NT2/D1 (cell line): ENCODE measurements at regions not wholly inside any gene's neighbourhood (a gene's known extent, or its start where the extent isn't known, plus 50 kb on each side); places are given as distances from the start of the nearest gene placed in this dataset.

Experiments used
- DNase-seq: peaks from one replicate; pipeline ENCODE4 v3.0.0-alpha.2; 2011; ENCODE audit warnings: low read depth, low spot score
- H3K27me3 ChIP-seq: 2 replicates; pipeline ENCODE4 v1.6.0; 2011; ENCODE audit warnings: mild to moderate bottlenecking; ENCODE audit not compliant: insufficient read length, insufficient read depth
- H3K36me3 ChIP-seq: 2 replicates; pipeline ENCODE4 v1.6.1; 2011; ENCODE audit warnings: mild to moderate bottlenecking, low read length, mixed read lengths; ENCODE audit not compliant: insufficient read depth, insufficient read length
- H3K4me1 ChIP-seq: 2 replicates; pipeline ENCODE4 v1.5.1; 2011; ENCODE audit not compliant: insufficient read depth, insufficient read length
- H3K4me3 ChIP-seq: 2 replicates; pipeline ENCODE4 v1.5.1; 2011; ENCODE audit warnings: low read depth; ENCODE audit not compliant: insufficient read length
- H3K9ac ChIP-seq: 2 replicates; pipeline ENCODE4 v1.6.0; 2011; ENCODE audit warnings: low read depth; ENCODE audit not compliant: insufficient read length
- H3K9me3 ChIP-seq: 2 replicates; pipeline ENCODE4 v1.5.1; 2011; ENCODE audit warnings: mild to moderate bottlenecking, low read length; ENCODE audit not compliant: insufficient read depth
- SUZ12 ChIP-seq: IDR thresholded peaks from 2 replicates; pipeline ENCODE4 v1.6.1; 2011; ENCODE audit not compliant: insufficient read length, insufficient read depth; ENCODE audit errors: extremely low read depth
- YY1 ChIP-seq: IDR thresholded peaks from 2 replicates; pipeline ENCODE4 v1.6.1; 2011; ENCODE audit not compliant: insufficient read length, insufficient read depth
- ZNF274 ChIP-seq: IDR thresholded peaks from 2 replicates; pipeline ENCODE4 v1.6.1; 2011; ENCODE audit warnings: mild to moderate bottlenecking, low read depth, low read length

DNA sequence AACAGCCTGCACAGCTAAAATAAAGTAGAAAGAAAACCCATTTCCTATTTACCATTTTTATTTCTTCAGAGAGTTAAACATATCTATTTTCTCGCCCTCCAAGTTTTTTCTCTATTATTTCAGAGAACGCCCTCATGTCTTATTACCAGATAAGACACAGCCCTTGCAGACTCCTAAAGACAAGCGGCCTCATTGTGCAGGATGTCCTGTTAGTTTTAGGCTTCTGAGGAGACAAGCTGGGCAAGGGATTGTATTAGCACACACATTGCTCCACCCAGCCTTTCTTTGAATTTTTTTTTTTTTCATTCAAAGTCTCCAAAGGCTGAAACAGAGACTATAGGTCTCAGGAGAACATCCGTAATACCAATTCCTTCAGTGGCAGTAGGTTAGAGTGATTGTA, 101.8 kb upstream of the UBL3 start:
- Histone ChIP-seq H3K27me3 (no peaks in the 10 kb centered on the region), H3K4me1 (peaks cover 2% of the 10 kb centered on the region), H3K9ac (no peak overlapping the region), H3K4me3 (no peak overlapping the region), H3K36me3 (no peaks in the 10 kb centered on the region), H3K9me3 (no peaks in the 10 kb centered on the region)
- no peak for TF ChIP-seq YY1
- TF ChIP-seq SUZ12 = no peak
- TF ChIP-seq ZNF274 = no peak
- DNase-seq = no peak

GRCh38 chr13:29948791-29949190, 98.4 kb upstream of the UBL3 start:
- no peaks in the 10 kb centered on the region for H3K4me1 ChIP-seq
- no peak for DNase-seq
- no peaks in the 10 kb centered on the region for H3K36me3 ChIP-seq
- no peak overlapping the region for H3K4me3 ChIP-seq
- no peaks in the 10 kb centered on the region for H3K9me3 ChIP-seq
- no peaks in the 10 kb centered on the region for H3K27me3 ChIP-seq
- no peak overlapping the region for H3K9ac ChIP-seq
- TF ChIP-seq SUZ12 (no peak), ZNF274 (no peak), YY1 (no peak)

GRCh38 chr13:29948244-29948643, 97.8 kb upstream of the UBL3 start:
- TF ChIP-seq ZNF274 (no peak), SUZ12 (no peak), YY1 (no peak)
- H3K9ac ChIP-seq = no peak overlapping the region
- H3K36me3 ChIP-seq = no peaks in the 10 kb centered on the region

GRCh38 chr13:29947839-29948238, 97.4 kb upstream of the UBL3 start:
- no peak for DNase-seq
- no peaks in the 10 kb centered on the region for H3K27me3 ChIP-seq

More at GRCh38 chr13:29948244-29948643, 97.8 kb upstream of the UBL3 start:
- no peak overlapping the region for H3K4me3 ChIP-seq
- no peaks in the 10 kb centered on the region for H3K9me3 ChIP-seq
- no peaks in the 10 kb centered on the region for H3K4me1 ChIP-seq
- no peaks in the 10 kb centered on the region for H3K27me3 ChIP-seq
- DNase-seq = no peak

GRCh38 chr13:29946093-29946492, 95.7 kb upstream of the UBL3 start:
- no peak overlapping the region for H3K4me3 ChIP-seq
- H3K36me3 ChIP-seq = no peaks in the 10 kb centered on the region
- DNase-seq = no peak
- H3K4me1 ChIP-seq = no peaks in the 10 kb centered on the region
- no peak overlapping the region for H3K9ac ChIP-seq
- H3K9me3 ChIP-seq = no peaks in the 10 kb centered on the region
- H3K27me3 ChIP-seq = no peaks in the 10 kb centered on the region
- TF ChIP-seq ZNF274 (no peak), YY1 (no peak), SUZ12 (no peak)

More at GRCh38 chr13:29947839-29948238, 97.4 kb upstream of the UBL3 start:
- Histone ChIP-seq H3K9ac (no peak overlapping the region), H3K9me3 (no peaks in the 10 kb centered on the region), H3K4me3 (no peak overlapping the region), H3K4me1 (no peaks in the 10 kb centered on the region), H3K36me3 (no peaks in the 10 kb centered on the region)
- TF ChIP-seq YY1 = no peak
- TF ChIP-seq ZNF274 = no peak
- TF ChIP-seq SUZ12 = no peak

- Histone ChIP-seq H3K9me3 (no peaks in the 10 kb centered on the region), H3K9ac (no peak overlapping the region), H3K36me3 (no peaks in the 10 kb centered on the region), H3K4me3 (no peak overlapping the region), H3K27me3 (no peaks in the 10 kb centered on the region), H3K4me1 (no peaks in the 10 kb centered on the region)
- TF ChIP-seq ZNF274 (no peak), YY1 (no peak), SUZ12 (no peak)
- DNase-seq = no peak
Observed at GRCh38 chr13:29943686-29944085, 93.3 kb upstream of the UBL3 start.

GRCh38 chr13:29943273-29943672, 92.9 kb upstream of the UBL3 start:
- H3K4me3 ChIP-seq = no peak overlapping the region

More at GRCh38 chr13:29943273-29943672, 92.9 kb upstream of the UBL3 start:
- no peak overlapping the region for H3K9ac ChIP-seq
- peak; percentile 39 for DNase-seq
- TF ChIP-seq ZNF274 (no peak), YY1 (no peak), SUZ12 (no peak)
- H3K9me3 ChIP-seq = no peaks in the 10 kb centered on the region
- no peaks in the 10 kb centered on the region for H3K4me1 ChIP-seq
- no peaks in the 10 kb centered on the region for H3K36me3 ChIP-seq
- no peaks in the 10 kb centered on the region for H3K27me3 ChIP-seq
